ENCODE measurements at regions not wholly inside any gene's neighbourhood (a gene's known extent, or its start where the extent isn't known, plus 50 kb on each side); places are given as distances from the start of the nearest gene placed in this dataset.

DNA sequence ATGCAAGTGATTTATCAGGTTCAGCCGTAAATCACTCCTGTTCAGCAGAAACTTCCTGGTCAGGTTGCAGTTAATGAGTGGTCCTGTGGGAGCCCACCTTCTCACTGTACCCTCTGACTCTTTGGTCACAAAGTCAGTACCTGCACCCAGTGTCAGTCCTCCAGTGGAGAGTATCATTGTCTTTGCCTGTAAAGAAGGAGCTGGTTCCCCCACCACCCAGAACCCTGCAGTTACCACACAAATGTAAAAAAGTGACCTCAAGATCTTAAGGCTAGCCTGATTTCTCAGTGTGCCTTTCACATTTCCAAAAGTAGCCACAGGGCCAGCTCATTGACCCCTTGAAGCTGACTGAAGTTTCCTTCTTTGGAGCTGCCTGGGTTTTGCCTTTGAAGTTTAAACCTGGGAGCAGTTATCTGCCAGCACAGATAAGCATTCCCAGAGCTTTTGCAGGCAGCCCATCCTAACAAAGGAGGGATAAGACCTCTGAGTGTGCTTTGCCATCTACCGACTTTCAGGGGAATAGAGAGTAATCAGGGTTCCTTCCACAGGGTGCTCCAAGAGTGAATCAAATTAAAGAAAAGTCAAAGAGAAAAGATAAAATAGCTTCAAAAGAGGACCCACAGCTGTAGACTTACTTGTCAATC is 725.2 kb downstream of the CPS1 start:
- 25% methylated on average over 2 of the region's 2 CpGs for WGBS (ENCODE audit: missing lambda C conversion rate)
- H3K4me2 ChIP-seq = no peak overlapping the region
- ChIA-PET POLR2A (no interaction called here), CTCF (no interaction called here)
- no peak for FAIRE-seq
- no peaks in the 10 kb centered on the region for H3K4me1 ChIP-seq
- no peaks in the 10 kb centered on the region for H3K9me3 ChIP-seq
- DNase-seq (ENCODE audit: low read depth in 1 of 2, low spot score in 1 of 2) = no peak
- TF ChIP-seq MAFK (IDR thresholded peaks at IDR 0.05; ENCODE audit: partially characterized antibody) (no peak), CBX8 (IDR thresholded peaks at IDR 0.05) (no peak), GATA3 (IDR thresholded peaks at IDR 0.05; ENCODE audit: borderline replicate concordance) (no peak), HOXA7 (CRISPR knock-in tag; IDR thresholded peaks at IDR 0.05) (no peak), RARB (CRISPR knock-in tag; IDR thresholded peaks at IDR 0.05) (no peak), NPAS2 (CRISPR knock-in tag; IDR thresholded peaks at IDR 0.05; ENCODE audit: borderline replicate concordance) (no peak), E2F6 (IDR thresholded peaks at IDR 0.05; ENCODE audit: borderline replicate concordance, low read depth) (no peak), MAZ (IDR thresholded peaks at IDR 0.05; ENCODE audit: borderline replicate concordance, low read depth, low read length) (no peak), ZSCAN20 (CRISPR knock-in tag; IDR thresholded peaks at IDR 0.05) (no peak), ESRRA (IDR thresholded peaks at IDR 0.05; ENCODE audit: borderline replicate concordance, low read length) (no peak), FOSB (CRISPR knock-in tag; IDR thresholded peaks at IDR 0.05) (no peak)
- TF ChIP-seq, protein P1, sequence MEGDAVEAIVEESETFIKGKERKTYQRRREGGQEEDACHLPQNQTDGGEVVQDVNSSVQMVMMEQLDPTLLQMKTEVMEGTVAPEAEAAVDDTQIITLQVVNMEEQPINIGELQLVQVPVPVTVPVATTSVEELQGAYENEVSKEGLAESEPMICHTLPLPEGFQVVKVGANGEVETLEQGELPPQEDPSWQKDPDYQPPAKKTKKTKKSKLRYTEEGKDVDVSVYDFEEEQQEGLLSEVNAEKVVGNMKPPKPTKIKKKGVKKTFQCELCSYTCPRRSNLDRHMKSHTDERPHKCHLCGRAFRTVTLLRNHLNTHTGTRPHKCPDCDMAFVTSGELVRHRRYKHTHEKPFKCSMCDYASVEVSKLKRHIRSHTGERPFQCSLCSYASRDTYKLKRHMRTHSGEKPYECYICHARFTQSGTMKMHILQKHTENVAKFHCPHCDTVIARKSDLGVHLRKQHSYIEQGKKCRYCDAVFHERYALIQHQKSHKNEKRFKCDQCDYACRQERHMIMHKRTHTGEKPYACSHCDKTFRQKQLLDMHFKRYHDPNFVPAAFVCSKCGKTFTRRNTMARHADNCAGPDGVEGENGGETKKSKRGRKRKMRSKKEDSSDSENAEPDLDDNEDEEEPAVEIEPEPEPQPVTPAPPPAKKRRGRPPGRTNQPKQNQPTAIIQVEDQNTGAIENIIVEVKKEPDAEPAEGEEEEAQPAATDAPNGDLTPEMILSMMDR (IDR thresholded peaks at IDR 0.05) = no peak
- TF ChIP-seq, protein P2, sequence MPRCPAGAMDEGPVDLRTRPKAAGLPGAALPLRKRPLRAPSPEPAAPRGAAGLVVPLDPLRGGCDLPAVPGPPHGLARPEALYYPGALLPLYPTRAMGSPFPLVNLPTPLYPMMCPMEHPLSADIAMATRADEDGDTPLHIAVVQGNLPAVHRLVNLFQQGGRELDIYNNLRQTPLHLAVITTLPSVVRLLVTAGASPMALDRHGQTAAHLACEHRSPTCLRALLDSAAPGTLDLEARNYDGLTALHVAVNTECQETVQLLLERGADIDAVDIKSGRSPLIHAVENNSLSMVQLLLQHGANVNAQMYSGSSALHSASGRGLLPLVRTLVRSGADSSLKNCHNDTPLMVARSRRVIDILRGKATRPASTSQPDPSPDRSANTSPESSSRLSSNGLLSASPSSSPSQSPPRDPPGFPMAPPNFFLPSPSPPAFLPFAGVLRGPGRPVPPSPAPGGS (IDR thresholded peaks at IDR 0.05) = no peak
- TF ChIP-seq, protein P3, sequence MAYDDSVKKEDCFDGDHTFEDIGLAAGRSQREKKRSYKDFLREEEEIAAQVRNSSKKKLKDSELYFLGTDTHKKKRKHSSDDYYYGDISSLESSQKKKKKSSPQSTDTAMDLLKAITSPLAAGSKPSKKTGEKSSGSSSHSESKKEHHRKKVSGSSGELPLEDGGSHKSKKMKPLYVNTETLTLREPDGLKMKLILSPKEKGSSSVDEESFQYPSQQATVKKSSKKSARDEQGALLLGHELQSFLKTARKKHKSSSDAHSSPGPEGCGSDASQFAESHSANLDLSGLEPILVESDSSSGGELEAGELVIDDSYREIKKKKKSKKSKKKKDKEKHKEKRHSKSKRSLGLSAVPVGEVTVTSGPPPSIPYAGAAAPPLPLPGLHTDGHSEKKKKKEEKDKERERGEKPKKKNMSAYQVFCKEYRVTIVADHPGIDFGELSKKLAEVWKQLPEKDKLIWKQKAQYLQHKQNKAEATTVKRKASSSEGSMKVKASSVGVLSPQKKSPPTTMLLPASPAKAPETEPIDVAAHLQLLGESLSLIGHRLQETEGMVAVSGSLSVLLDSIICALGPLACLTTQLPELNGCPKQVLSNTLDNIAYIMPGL (CRISPR knock-in tag; IDR thresholded peaks at IDR 0.05; ENCODE audit: borderline replicate concordance) = no peak
- no peak overlapping the region for H3K27ac ChIP-seq
- H3K4me3 ChIP-seq = no peak overlapping the region
- no peak for ATAC-seq

DNA sequence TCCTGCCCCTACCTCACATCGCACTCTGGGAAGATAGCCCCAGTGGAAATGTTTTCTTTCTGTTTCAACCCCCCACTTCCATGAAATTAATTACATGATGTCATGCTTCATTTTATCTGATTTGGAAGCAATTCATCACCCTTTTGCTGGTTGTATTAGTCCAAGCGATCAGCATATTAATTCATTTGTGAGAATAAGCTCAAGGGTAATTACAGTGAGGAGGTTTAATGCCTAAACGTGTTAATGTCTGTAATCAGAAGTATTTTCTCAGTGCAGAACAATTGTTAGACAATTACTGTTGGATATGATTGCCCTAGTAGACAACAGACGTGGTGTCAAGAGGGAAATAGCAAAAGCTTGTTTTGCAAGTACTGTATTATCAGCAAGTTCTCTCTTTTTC is 746.3 kb downstream of the CPS1 start:
- FAIRE-seq = no peak

GRCh38 chr2:211306929-211307328 is 750.5 kb downstream of the CPS1 start:
- Histone ChIP-seq H3K4me3 (no peak overlapping the region), H3K27ac (no peak overlapping the region), H3K4me1 (no peaks in the 10 kb centered on the region), H3K4me2 (no peak overlapping the region), H3K9me3 (no peaks in the 10 kb centered on the region)
- ATAC-seq (no peak), FAIRE-seq (no peak), DNase-seq (ENCODE audit: low read depth in 1 of 2, low spot score in 1 of 2) (no peak)
- CTCF ChIA-PET = no interaction called here
- 24% methylated on average over 3 of the region's 3 CpGs for WGBS (ENCODE audit: missing lambda C conversion rate)
- TF ChIP-seq HDAC2 (IDR thresholded peaks at IDR 0.05) (no peak), ZFP36 (IDR thresholded peaks at IDR 0.05; ENCODE audit: borderline replicate concordance, partially characterized antibody) (no peak), MYC (IDR thresholded peaks at IDR 0.05; ENCODE audit: borderline replicate concordance, low read length) (no peak), TP53 (CRISPR knock-in tag; IDR thresholded peaks at IDR 0.05) (no peak)
- POLR2A ChIA-PET = no interaction called here

More for the DNA sequence above, 746.3 kb downstream of the CPS1 start:
- POLR2A ChIA-PET = no interaction called here
- DNase-seq (ENCODE audit: low read depth in 1 of 2, low spot score in 1 of 2) = no peak
- TF ChIP-seq SREBF2 (IDR thresholded peaks at IDR 0.05) = no peak
- CTCF ChIA-PET = interaction anchor here (0.6 kb wide), 1 partner anchor 72 kb away, joined by 3 read pairs; no protein-coding TSS in a partner anchor
- no peaks in the 10 kb centered on the region for H3K4me1 ChIP-seq
- no peak overlapping the region for H3K4me2 ChIP-seq
- H3K27ac ChIP-seq = no peak overlapping the region
- ATAC-seq = no peak
- no peaks in the 10 kb centered on the region for H3K9me3 ChIP-seq
- no peak overlapping the region for H3K4me3 ChIP-seq
- WGBS (ENCODE audit: missing lambda C conversion rate) = 38% methylated on average over 4 of the region's 4 CpGs

Small RNAs in the stretch of these regions (small RNA-seq; reads per million reads assigned to genes)
- gene AC013404.1 = 0 reads per million in 6 experiments

Data from A549 (cell line).